AG20443 (cell line): ENCODE measurements at regions not wholly inside any gene's neighbourhood (a gene's known extent, or its start where the extent isn't known, plus 50 kb on each side); places are given as distances from the start of the nearest gene placed in this dataset.
"Not testable (repeated sequence)": the region's sequence is repeated elsewhere in the genome, so short reads cannot be mapped to it uniquely, and the experiment has no call there.

Source experiments
- DNase-seq: peaks from one replicate; pipeline ENCODE4 v3.0.0; 2012; ENCODE audit warnings: low spot score, mixed read lengths

DNA sequence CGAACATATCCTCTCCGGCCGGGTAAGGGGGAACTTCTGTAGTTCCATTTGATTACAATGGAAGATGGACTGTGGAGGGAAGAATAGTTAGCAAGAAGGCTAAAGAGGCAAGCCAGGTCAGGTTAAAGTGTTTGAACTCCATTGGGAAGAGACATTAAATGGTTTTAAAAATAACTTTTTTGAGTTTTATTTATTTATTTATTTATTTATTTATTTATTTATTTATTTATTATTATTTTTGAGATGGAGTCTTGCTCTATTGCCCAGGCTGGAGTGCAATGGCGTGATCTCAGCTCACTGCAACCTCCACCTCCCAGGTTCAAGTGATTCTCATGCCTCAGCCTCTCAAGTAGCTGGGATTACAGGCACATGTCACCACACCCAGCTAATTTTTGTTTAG lies 441.9 kb downstream of the TOX3 start:
- not testable (repeated sequence) for DNase-seq

DNA sequence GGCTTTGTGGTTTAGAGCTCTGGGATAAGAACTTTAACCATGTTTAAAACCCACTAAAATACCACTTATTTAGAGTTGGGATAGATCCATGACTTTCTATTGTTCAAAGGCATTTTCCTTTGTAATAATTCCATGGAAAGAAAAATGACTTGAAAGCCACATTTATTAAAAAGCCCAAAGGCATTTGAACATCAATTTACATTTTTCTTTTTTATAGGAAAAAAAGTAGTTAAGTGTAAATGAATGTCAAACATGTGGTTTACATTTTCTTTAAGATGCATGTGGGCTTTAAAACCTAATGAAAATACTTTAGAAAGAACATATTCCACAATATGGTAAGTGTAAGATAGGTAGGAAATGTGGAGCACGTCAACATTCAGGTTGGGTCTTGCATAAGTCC lies 443.2 kb downstream of the TOX3 start:
- no peak for DNase-seq

DNA sequence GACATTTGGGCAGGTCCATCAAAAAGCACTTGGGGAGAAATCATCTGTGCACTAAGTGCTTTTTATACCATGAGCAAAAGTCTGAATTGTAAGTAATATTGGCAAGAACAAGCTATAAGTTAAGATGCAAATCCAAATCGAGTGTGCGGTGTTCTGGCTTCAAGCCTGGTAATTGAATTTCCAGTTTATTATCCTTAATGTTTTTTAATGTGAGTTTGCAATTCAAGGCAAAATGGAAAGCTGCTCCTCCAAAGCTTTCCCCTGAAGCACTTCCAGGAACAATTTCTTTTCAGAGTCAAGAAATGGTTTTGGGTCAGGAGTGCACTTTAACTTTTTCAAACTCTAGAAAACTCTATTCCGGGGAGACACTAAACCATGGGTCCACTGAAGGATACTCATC lies 445.7 kb downstream of the TOX3 start:
- no peak for DNase-seq

DNA sequence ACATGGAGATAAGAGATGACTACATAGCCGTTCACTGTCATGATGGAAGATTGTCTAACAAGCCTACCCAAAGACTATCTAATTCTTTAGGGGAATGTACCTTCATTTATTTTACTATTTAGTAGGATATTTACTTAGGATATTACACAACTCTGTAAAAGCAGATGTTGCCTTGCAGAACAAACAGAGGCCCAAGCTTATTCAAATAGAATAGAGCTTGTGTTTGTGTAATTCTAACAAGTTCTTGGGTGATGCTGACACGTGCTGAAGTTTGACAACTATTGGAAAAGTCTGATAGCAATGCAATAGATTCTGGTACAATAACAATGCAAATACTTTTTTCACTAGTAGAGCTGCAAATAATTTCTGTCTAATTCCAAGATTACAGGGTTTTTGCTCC lies 447.6 kb downstream of the TOX3 start:
- DNase-seq = no peak

DNA sequence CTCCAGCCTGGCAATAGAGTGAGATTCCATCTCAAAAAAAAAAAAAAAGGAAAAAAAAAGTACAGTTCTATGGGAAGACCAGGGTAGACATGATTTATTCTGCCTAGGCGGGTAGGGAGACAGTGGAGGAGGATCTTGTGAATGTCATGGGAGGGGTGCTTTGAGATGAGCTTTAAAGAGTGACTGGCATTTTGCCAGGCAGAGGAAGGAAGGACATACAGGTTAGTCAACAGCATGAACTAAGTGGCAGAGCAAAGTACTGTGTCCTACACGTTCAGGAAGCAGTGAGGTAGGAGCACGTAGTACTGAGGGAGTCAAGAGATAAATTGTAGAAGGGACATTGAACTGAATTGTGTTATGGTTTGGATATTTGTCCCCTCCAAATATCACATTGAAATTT lies 451.5 kb downstream of the TOX3 start:
- no peak for DNase-seq

DNA sequence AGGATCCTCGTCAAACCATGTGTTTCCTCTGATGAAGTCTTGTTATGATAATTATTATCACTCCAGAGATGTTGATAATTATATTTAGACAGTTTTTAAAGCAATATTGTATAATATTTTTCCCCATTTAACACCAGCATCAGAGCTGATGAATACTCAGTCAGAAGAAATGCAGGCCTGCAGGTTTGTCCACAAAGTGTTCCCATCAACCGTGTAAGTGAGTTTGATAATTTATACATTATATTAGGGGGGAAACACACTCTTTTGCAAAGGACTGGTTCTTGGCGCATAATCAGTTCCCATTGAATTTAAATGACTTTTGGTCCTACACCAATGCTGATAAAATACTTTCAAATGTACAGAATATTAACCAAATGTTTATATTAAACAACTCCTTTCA lies 454.8 kb downstream of the TOX3 start:
- no peak for DNase-seq

GRCh38 chr16:52090080-52090479 lies 456.9 kb downstream of the TOX3 start:
- DNase-seq = no peak

DNA sequence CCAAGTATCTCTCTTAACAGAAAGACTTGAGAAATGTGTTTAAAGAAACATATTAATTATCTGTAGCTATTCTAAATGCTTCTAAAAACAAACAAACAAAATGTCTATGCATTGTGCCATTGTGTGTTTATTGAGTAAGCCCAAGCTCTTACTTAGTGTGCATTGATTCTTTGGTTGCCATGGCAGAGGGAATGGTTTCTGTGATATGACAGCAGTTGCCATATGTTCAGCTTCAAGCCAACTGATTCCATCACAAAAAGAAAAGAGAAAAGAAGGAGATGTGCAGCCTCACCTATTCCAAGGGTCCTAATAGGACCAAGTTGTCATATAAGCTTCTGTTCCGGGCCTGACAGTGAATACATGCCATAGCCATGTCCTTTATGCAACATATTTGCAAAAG lies 457.5 kb downstream of the TOX3 start:
- no peak for DNase-seq

DNA sequence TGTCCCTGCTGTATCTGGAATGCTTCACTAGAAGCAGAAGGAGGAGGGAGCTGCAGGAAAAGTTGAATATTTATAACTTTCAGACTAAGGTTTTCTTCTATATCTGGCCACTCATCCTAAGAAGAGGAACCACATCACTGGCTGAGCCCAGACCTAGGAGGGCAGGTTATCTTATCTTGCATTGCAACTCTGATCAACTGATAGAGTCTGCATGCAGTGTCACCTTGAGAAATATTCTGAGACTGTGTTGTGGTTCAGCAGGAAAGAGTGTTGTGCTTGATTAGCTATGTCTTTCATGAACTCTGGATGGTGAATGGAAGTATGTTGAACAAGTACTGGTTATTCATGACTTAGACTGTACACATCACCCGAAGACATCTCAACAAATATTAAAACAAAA lies 460.0 kb downstream of the TOX3 start:
- DNase-seq = no peak

GRCh38 chr16:52078716-52079655 lies 468.0 kb downstream of the TOX3 start:
- DNase-seq = no peak

DNA sequence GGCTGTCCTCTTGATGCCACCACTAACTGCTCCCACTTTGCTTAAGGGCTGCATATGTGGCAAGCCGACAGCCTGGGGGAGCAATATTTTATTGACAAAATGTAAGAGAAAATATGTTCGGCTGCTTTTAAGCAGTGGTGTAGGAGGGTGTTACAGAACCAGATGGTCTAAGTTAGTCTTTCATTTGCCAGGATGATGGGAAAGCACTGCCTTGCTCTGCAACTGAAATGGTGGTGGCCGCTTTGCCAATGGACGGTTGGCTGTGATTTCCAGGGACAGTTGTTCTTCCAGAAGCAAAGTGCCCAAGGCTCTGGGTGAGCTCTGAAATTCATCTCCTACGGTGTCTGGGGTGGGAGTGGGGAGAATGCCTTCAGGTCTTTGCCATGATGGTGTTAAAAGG lies 469.3 kb downstream of the TOX3 start:
- no peak for DNase-seq

DNA sequence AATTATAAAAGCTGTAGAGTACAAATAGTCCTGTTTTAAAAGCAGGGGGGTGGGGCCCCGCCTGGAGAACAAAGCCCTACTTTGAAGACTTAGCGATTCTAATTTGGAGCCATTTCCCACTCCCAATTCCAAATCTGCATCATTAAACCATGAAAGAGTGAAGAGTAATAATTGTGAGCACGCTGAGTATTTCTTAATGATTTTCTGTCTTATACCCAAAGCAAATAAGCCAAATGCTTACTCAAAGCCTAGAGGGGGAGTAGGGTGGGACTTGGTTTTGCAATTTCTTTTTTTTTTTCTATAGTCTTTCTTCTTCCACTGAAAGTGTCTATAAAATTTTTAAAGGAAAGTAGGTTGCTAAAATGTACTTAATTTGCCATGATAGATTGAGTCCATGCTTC lies 470.1 kb downstream of the TOX3 start:
- DNase-seq = no peak

DNA sequence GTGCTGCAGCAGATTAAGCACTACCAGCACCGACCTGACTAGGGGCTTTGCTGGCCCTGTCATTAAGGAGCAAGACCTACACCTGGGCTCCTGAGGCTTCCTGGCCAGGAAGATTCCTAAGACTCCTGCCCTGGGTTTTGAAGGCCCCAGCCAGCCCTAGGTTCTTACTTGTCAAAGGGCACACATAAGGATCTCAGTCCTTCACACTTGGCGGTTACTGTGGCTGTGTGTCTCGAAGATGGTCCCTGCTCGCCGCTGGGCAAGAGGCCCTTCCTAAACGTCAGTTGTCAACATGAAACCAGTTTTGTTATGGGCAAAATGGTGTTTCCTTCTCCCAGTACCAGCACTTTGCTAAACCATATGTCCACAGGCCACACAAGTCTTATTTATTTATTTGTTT lies 470.6 kb downstream of the TOX3 start:
- no peak for DNase-seq

GRCh38 chr16:52074133-52074532 lies 472.8 kb downstream of the TOX3 start:
- DNase-seq = no peak

DNA sequence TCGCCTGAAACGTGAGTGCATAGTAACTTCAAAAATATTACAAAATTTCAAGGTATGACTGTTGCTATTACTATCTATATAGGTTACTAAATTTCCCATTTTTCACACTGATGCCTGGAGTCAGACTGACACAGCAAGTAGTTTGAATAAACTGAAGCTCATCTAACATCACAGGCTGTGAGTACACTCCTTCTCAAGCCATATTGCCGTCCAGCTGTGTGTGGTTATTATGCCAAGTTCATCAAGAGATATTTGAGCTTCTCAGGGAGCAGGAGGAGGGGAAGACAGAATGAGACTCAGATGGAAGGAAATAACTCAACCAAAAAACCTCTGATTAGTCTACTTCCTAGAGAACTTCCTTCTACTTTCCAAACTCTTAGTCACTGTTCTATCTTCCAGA lies 473.9 kb downstream of the TOX3 start:
- no peak for DNase-seq

- DNase-seq = no peak
These were observed 475.8 kb downstream of the TOX3 start for GRCh38 chr16:52071101-52071500.

DNA sequence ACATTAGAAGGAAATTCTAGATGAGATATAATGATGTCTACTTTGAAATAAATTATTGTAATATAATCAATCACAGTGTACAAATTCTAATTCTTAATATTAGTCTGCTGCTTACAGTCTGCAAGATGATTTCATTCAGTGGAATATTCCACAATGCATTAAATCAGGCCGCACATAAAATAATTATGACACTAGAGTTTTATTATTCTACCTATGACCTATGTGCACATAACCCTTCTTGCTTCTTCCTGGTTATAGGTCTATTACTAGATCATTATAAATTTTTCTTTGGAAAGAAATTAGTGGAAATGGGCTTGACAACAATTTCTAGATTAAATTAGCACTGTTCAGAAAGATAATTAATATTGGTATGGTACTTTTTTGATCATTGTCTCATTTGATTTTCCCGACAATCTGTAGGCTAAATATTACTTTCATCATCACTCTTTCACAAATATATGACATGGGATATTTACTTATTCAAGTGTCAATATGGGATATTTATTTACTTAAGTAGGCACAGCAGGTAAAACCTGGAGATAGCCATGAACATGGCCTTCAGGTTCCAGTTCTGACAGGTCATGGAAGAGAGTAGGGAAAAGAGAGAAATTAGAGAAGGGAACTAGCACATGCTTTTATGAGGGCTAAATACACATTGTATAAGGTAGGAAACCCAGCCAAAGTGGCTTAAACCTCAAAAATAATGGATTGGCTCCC lies 476.4 kb downstream of the TOX3 start:
- no peak for DNase-seq

- DNase-seq = peak; percentile 23
These were observed 477.1 kb downstream of the TOX3 start for GRCh38 chr16:52069866-52070265.

GRCh38 chr16:52068447-52069074 lies 478.4 kb downstream of the TOX3 start:
- peak; percentile 13 for DNase-seq

DNA sequence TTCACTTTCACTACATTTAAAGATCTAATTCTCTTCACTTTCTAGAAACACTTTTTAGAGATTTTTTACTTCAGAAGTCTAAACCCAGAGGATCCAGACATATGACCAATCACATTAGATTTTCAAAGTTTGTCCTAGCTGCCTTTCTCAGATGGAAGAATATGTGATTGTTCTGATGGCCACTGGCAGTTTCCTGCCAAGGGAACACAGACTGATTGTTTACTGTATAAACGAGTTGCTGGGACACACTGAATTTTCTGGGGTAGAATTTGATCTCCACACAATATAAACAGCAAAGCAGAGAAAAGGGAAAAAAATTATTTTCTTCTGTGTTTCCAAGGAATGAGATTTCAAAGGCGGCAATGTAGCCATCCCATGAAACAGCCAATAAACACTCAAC lies 480.0 kb downstream of the TOX3 start:
- DNase-seq = no peak

- no peak for DNase-seq
These were observed 490.7 kb downstream of the TOX3 start for GRCh38 chr16:52056259-52056658.

- no peak for DNase-seq
These were observed 491.6 kb downstream of the TOX3 start for GRCh38 chr16:52055381-52055780.

GRCh38 chr16:52054326-52054725 lies 492.6 kb downstream of the TOX3 start:
- no peak for DNase-seq
